CD14-positive monocyte (primary cell): ENCODE measurements at regions not wholly inside any gene's neighbourhood (a gene's known extent, or its start where the extent isn't known, plus 50 kb on each side); places are given as distances from the start of the nearest gene placed in this dataset.

Source experiments
- DNase-seq, 3 donors: peaks; one replicate each; pipeline ENCODE4 v3.0.0-alpha.2; 2011 to 2022
- H2AFZ ChIP-seq: 2 replicates; pipeline ENCODE4 v1.6.0; 2012; ENCODE audit warnings: mild to moderate bottlenecking, low read depth, low read length, inconsistent platforms; ENCODE audit not compliant: insufficient read depth, poor library complexity, severe bottlenecking
- H3K27ac ChIP-seq, 2 donors: 1 replicate in 1 of 2; 2 replicates in 1 of 2; pipeline ENCODE4 v1.5.1; 2012 to 2013; ENCODE audit warnings: low read length in 2 of 2, control low read depth in 1 of 2, inconsistent platforms in 1 of 2, low read depth in 1 of 2, mild to moderate bottlenecking in 1 of 2
- H3K27me3 ChIP-seq, 2 donors: one replicate each; pipeline versions ENCODE4 v1.6.0 to v1.6.1; 2011 to 2013; ENCODE audit warnings: low read length in 2 of 2; ENCODE audit not compliant: control insufficient read depth in 2 of 2, insufficient read depth in 2 of 2
- H3K36me3 ChIP-seq, 2 donors: replicated peaks in 1 of 2; 1 replicate in 1 of 2; 2 replicates in 1 of 2; pipeline versions ENCODE4 v1.5.1 to v1.6.1; 2012 to 2013; ENCODE audit warnings: low read length in 2 of 2, control low read depth in 1 of 2, inconsistent platforms in 1 of 2, mild to moderate bottlenecking in 1 of 2; ENCODE audit not compliant: insufficient read depth in 2 of 2, control insufficient read depth in 1 of 2
- H3K4me1 ChIP-seq, 2 donors: 1 replicate in 1 of 2; 2 replicates in 1 of 2; pipeline versions ENCODE4 v1.5.1 to v1.6.1; 2012 to 2013; ENCODE audit warnings: low read length in 2 of 2, control low read depth in 1 of 2, inconsistent platforms in 1 of 2, mild to moderate bottlenecking in 1 of 2, moderate library complexity in 1 of 2; ENCODE audit not compliant: insufficient read depth in 2 of 2, control insufficient read depth in 1 of 2
- H3K4me2 ChIP-seq: replicated peaks from 2 replicates; pipeline ENCODE3; 2012; ENCODE audit warnings: low read length, moderate library complexity, mild to moderate bottlenecking; ENCODE audit not compliant: poor library complexity, severe bottlenecking; ENCODE audit errors: extremely low read depth
- H3K4me3 ChIP-seq, 3 experiments: fragments of 200-600 bp in 1 of 3; sonication (generic) in 1 of 3; replicated peaks in 1 of 3; 1 replicate in 2 of 3; 2 replicates in 1 of 3; pipeline ENCODE4 v1.5.1; 2011 to 2013; ENCODE audit warnings: low read length in 3 of 3, mild to moderate bottlenecking in 3 of 3, control low read depth in 2 of 3, low read depth in 2 of 3, inconsistent platforms in 1 of 3, moderate library complexity in 1 of 3
- H3K79me2 ChIP-seq: 2 replicates; pipeline ENCODE4 v1.6.0; 2012; ENCODE audit warnings: mild to moderate bottlenecking, control low read depth, inconsistent platforms, low read length, moderate library complexity; ENCODE audit not compliant: insufficient read depth
- H3K9ac ChIP-seq: 2 replicates; pipeline ENCODE4 v1.6.0; 2017; ENCODE audit warnings: low read length, mild to moderate bottlenecking; ENCODE audit not compliant: insufficient read depth, poor library complexity, severe bottlenecking
- H3K9me3 ChIP-seq, 2 donors: replicated peaks in 1 of 2; 1 replicate in 1 of 2; 2 replicates in 1 of 2; pipeline versions ENCODE4 v1.5.1 to v1.6.1; 2012 to 2013; ENCODE audit warnings: low read length in 2 of 2, control low read depth in 1 of 2; ENCODE audit not compliant: control insufficient read depth in 1 of 2, insufficient read depth in 1 of 2
- H4K20me1 ChIP-seq: 2 replicates; pipeline ENCODE4 v1.6.0; 2012; ENCODE audit warnings: mild to moderate bottlenecking, low read length, control low read depth, moderate library complexity; ENCODE audit not compliant: insufficient read depth
- H3K27ac Mint-ChIP-seq, 7 donors: one replicate each; pipeline ENCODE4 v1.8.0; 2020; ENCODE audit warnings: mild to moderate bottlenecking in 7 of 7, mixed read lengths in 7 of 7, moderate library complexity in 6 of 7, inconsistent platforms in 2 of 7
- H3K27me3 Mint-ChIP-seq, 3 donors: one replicate each; pipeline ENCODE4 v1.8.0; 2021 to 2022; ENCODE audit warnings: low read depth in 3 of 3, mild to moderate bottlenecking in 3 of 3, mixed read lengths in 3 of 3, moderate library complexity in 3 of 3, inconsistent platforms in 1 of 3
- H3K36me3 Mint-ChIP-seq, 2 donors: one replicate each; pipeline ENCODE4 v1.8.0; 2020; ENCODE audit warnings: mixed read lengths in 2 of 2, inconsistent platforms in 1 of 2, mild to moderate bottlenecking in 1 of 2
- H3K4me1 Mint-ChIP-seq: one replicate; pipeline ENCODE4 v1.8.0; 2020; ENCODE audit warnings: mild to moderate bottlenecking, mixed read lengths
- H3K4me3 Mint-ChIP-seq, 2 donors: one replicate each; pipeline ENCODE4 v1.8.0; 2020; ENCODE audit warnings: mild to moderate bottlenecking in 2 of 2, mixed read lengths in 2 of 2, moderate library complexity in 1 of 2
- H3K9me3 Mint-ChIP-seq, 7 donors: one replicate each; pipeline ENCODE4 v1.8.0; 2020 to 2022; ENCODE audit warnings: mixed read lengths in 7 of 7, mild to moderate bottlenecking in 6 of 7, moderate library complexity in 6 of 7, inconsistent platforms in 2 of 7
- CTCF ChIP-seq: fragments of 200-600 bp; IDR thresholded peaks from one replicate; pipeline ENCODE4 v1.8.0; 2022; ENCODE audit warnings: antibody characterized with exemption, mild to moderate bottlenecking
- WGBS: methylation state at CpG from one replicate; pipeline ENCODE4 v1.1.5; 2013; ENCODE audit warnings: missing lambda C conversion rate; ENCODE audit not compliant: insufficient coverage; 5-methylcytosine and 5-hydroxymethylcytosine counted together
- intact Hi-C, 2 donors: fragments of 100-400 bp; cut with micrococcal nuclease; formaldehyde crosslinking; loops; one replicate each; pipeline versions ENCODE4 v1.15.0 to v1.15.1; 2023

- peaks cover 3 to 16% of the 10 kb centered on the region in 2 donors for H3K4me1 ChIP-seq
- H3K4me2 ChIP-seq, result no peak overlapping the region
- no peak for DNase-seq
- H4K20me1 ChIP-seq, result no peaks in the 10 kb centered on the region
- no CpG with 5 or more reads among the region's 1 CpG for WGBS
- intact Hi-C loops, result no loop called here
- no peaks in the 10 kb centered on the region for H3K79me2 ChIP-seq
- H3K27ac Mint-ChIP-seq, result no peak overlapping the region
- H3K9me3 Mint-ChIP-seq, result peaks cover 10 to 22% (median 20%) of the 10 kb centered on the region in 7 donors
- no peaks in the 10 kb centered on the region for H3K36me3 ChIP-seq
- H3K27me3 Mint-ChIP-seq, result peaks cover 2% of the 10 kb centered on the region in 3 donors
- H3K27me3 ChIP-seq, result no peaks in the 10 kb centered on the region
- H3K4me3 Mint-ChIP-seq, result no peak overlapping the region
- no peak overlapping the region for H3K9ac ChIP-seq
- no peak overlapping the region for H3K27ac ChIP-seq
- peaks cover 14 to 16% of the 10 kb centered on the region in 2 donors for H3K9me3 ChIP-seq
- TF ChIP-seq CTCF, result no peak
- no peak overlapping the region for H2AFZ ChIP-seq
- peaks cover 19% of the 10 kb centered on the region for H3K4me1 Mint-ChIP-seq
- H3K4me3 ChIP-seq, result no peak overlapping the region
- no peaks in the 10 kb centered on the region for H3K36me3 Mint-ChIP-seq
Measured at GRCh38 chr14:61868846-61869245, 106.6 kb downstream of the SNAPC1 start.

GRCh38 chr14:61870163-61870562, 107.9 kb downstream of the SNAPC1 start:
- H3K27me3 ChIP-seq, result no peaks in the 10 kb centered on the region
- H3K4me2 ChIP-seq, result no peak overlapping the region
- no peak overlapping the region for H2AFZ ChIP-seq
- no peak for TF ChIP-seq CTCF
- no peaks in the 10 kb centered on the region for H3K36me3 Mint-ChIP-seq
- no CpG with 5 or more reads among the region's 1 CpG for WGBS
- H3K27ac Mint-ChIP-seq, result no peak overlapping the region
- no peak for DNase-seq
- peaks cover 2 to 6% (median 3%) of the 10 kb centered on the region in 3 donors for H3K27me3 Mint-ChIP-seq
- H3K9me3 ChIP-seq, result peaks cover 3 to 16% of the 10 kb centered on the region in 2 donors
- H3K4me3 ChIP-seq, result no peak overlapping the region
- peaks cover 5 to 17% (median 12%) of the 10 kb centered on the region in 7 donors for H3K9me3 Mint-ChIP-seq
- peaks cover 19% of the 10 kb centered on the region for H3K4me1 Mint-ChIP-seq
- H3K27ac ChIP-seq, result no peak overlapping the region
- no peaks in the 10 kb centered on the region for H3K36me3 ChIP-seq
- H3K4me1 ChIP-seq, result peaks cover 3 to 16% of the 10 kb centered on the region in 2 donors
- H3K4me3 Mint-ChIP-seq, result no peak overlapping the region
- no peaks in the 10 kb centered on the region for H4K20me1 ChIP-seq
- no peak overlapping the region for H3K9ac ChIP-seq
- no peaks in the 10 kb centered on the region for H3K79me2 ChIP-seq
- intact Hi-C loops, result no loop called here
